C4-2B (cell line): ENCODE measurements at regions not wholly inside any gene's neighbourhood (a gene's known extent, or its start where the extent isn't known, plus 50 kb on each side); places are given as distances from the start of the nearest gene placed in this dataset.

Source experiments
- ZFX ChIP-seq: fragments of 450-650 bp; IDR thresholded peaks from 2 replicates; pipeline ENCODE4 v1.6.1; 2017
- TF ChIP-seq, protein P1 (sequence below): fragments of 450-650 bp; conservative IDR thresholded peaks from 2 replicates; pipeline ENCODE4 v1.5.1; 2017; ENCODE audit warnings: mild to moderate bottlenecking

DNA sequence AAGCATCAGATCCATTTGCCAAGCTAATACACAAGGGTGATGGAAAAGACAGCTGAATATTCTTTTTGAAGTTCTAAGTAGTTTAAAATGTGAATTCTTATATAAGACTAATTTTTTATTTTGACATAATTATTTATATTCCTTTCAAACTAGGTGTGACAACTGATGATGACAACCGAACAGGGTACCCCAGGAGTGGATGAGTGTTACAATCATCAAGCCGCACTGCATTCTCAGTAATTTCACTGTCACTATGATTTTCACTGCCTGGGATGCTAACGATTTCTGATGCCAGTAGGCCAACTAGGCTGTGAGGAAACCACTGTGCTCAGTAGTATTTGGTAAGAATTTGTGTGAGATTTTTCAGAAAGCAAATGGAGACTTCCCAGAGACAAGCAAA is 317.5 kb downstream of the ARAP2 start:
- TF ChIP-seq, protein P1, sequence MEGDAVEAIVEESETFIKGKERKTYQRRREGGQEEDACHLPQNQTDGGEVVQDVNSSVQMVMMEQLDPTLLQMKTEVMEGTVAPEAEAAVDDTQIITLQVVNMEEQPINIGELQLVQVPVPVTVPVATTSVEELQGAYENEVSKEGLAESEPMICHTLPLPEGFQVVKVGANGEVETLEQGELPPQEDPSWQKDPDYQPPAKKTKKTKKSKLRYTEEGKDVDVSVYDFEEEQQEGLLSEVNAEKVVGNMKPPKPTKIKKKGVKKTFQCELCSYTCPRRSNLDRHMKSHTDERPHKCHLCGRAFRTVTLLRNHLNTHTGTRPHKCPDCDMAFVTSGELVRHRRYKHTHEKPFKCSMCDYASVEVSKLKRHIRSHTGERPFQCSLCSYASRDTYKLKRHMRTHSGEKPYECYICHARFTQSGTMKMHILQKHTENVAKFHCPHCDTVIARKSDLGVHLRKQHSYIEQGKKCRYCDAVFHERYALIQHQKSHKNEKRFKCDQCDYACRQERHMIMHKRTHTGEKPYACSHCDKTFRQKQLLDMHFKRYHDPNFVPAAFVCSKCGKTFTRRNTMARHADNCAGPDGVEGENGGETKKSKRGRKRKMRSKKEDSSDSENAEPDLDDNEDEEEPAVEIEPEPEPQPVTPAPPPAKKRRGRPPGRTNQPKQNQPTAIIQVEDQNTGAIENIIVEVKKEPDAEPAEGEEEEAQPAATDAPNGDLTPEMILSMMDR = no peak
- TF ChIP-seq ZFX = no peak
